PC-9 (cell line): ENCODE measurements at regions not wholly inside any gene's neighbourhood (a gene's known extent, or its start where the extent isn't known, plus 50 kb on each side); places are given as distances from the start of the nearest gene placed in this dataset.

Source experiments
- BruUV-seq: library from RNA; stranded (reverse); fragments of 400-500 nt; replicated peaks from 2 replicates; lab custom pipeline; 2021; lab: Mats Ljungman, UMichigan
- CTCF ChIA-PET: fragments of 300-600 bp; sonication (Branson Sonifier 250); formaldehyde crosslinking; loops from one replicate; lab custom pipeline; 2022; ENCODE audit warnings: antibody characterized with exemption; lab: Charles Lee
- POLR2A ChIA-PET: fragments of 300-600 bp; sonication (Branson Sonifier 250); formaldehyde crosslinking; loops from one replicate; lab custom pipeline; 2022; ENCODE audit warnings: antibody characterized with exemption; ENCODE audit not compliant: unreplicated experiment; lab: Charles Lee
- DNase-seq, 2 experiments: peaks; one replicate each; pipeline versions ENCODE4 v3.0.0 to v3.0.0-alpha.2; 2015 to 2022; ENCODE audit warnings: mixed read lengths in 1 of 2
- H2AFZ ChIP-seq: fragments of 200-600 bp; sonication (generic); 2 replicates; pipeline ENCODE4 v1.8.1; 2017; ENCODE audit warnings: antibody characterized with exemption
- H3F3A ChIP-seq: fragments of 200-600 bp; sonication (generic); 2 replicates; pipeline ENCODE4 v1.8.1; 2017; ENCODE audit warnings: antibody characterized with exemption, mild to moderate bottlenecking, low read depth; ENCODE audit not compliant: insufficient read depth
- H3K27ac ChIP-seq: fragments of 200-600 bp; sonication (generic); 2 replicates; pipeline ENCODE4 v1.6.1; 2016; ENCODE audit warnings: mixed run types
- H3K27me3 ChIP-seq: fragments of 200-600 bp; sonication (generic); 2 replicates; pipeline ENCODE4 v1.6.1; 2016; ENCODE audit warnings: low read depth, mixed run types; ENCODE audit not compliant: insufficient read depth
- H3K36me3 ChIP-seq: fragments of 200-600 bp; sonication (generic); 2 replicates; pipeline ENCODE4 v1.6.1; 2016; ENCODE audit warnings: low read depth, mixed run types
- H3K4me1 ChIP-seq: fragments of 200-600 bp; sonication (generic); replicated peaks from 2 replicates; pipeline ENCODE4 v1.6.1; 2016; ENCODE audit warnings: mixed run types; ENCODE audit not compliant: insufficient read depth
- H3K4me2 ChIP-seq: fragments of 200-600 bp; sonication (generic); 2 replicates; pipeline ENCODE4 v1.6.1; 2017; ENCODE audit warnings: mixed run types
- H3K4me3 ChIP-seq: fragments of 200-600 bp; sonication (generic); 2 replicates; pipeline ENCODE4 v1.6.1; 2016; ENCODE audit warnings: mixed run types
- H3K79me2 ChIP-seq: fragments of 200-600 bp; sonication (generic); 2 replicates; pipeline ENCODE4 v1.6.1; 2017; ENCODE audit warnings: low read depth, mixed run types
- H3K9me2 ChIP-seq: fragments of 200-600 bp; sonication (generic); 2 replicates; pipeline ENCODE4 v1.8.1; 2017; ENCODE audit warnings: mild to moderate bottlenecking; ENCODE audit not compliant: insufficient read depth
- H3K9me3 ChIP-seq: fragments of 200-600 bp; sonication (generic); 2 replicates; pipeline ENCODE4 v1.8.1; 2016; ENCODE audit warnings: low read depth; ENCODE audit not compliant: insufficient read depth
- H4K20me1 ChIP-seq: fragments of 200-600 bp; sonication (generic); 2 replicates; pipeline ENCODE4 v1.8.1; 2017; ENCODE audit not compliant: insufficient read depth
- CTCF ChIP-seq: fragments of 200-600 bp; sonication (generic); conservative IDR thresholded peaks from 2 replicates; pipeline ENCODE4 v1.6.1; 2017; ENCODE audit warnings: mixed run types, antibody characterized with exemption, mild to moderate bottlenecking, moderate library complexity
- EZH2 ChIP-seq: fragments of 200-600 bp; sonication (generic); IDR thresholded peaks from 2 replicates; pipeline ENCODE4 v1.8.0; 2017; ENCODE audit warnings: antibody characterized with exemption, low read depth
- intact Hi-C: fragments of 100-400 bp; cut with micrococcal nuclease; formaldehyde crosslinking; loops from one replicate; pipeline ENCODE4 v1.10.0; 2022; ENCODE audit not compliant: unreplicated experiment

DNA sequence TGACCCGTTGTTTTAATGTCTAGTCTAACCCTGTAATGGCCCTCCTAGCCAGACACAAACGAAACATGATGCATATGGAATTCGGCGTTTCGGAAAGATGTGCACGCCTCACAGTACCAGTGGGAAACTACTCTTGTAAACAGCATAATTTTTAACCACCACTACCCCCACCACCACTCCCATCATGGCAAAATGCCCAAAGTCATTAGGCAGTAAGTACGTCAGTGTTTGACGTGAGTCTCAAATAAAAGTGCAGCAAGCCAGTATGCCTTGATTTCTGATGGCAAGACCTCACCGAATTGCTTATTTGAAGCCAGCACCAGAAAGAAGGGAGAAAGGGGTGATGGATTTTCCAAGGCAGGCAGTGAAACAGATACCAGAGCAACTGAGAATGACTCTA, 71.4 kb downstream of the ADRB2 start:
- Histone ChIP-seq H2AFZ (no peak overlapping the region), H3K4me2 (no peak overlapping the region), H3K9me3 (peaks cover 40% of the 10 kb centered on the region), H4K20me1 (no peaks in the 10 kb centered on the region), H3K36me3 (no peaks in the 10 kb centered on the region), H3K27me3 (no peaks in the 10 kb centered on the region), H3F3A (no peaks in the 10 kb centered on the region), H3K27ac (no peak overlapping the region), H3K79me2 (no peaks in the 10 kb centered on the region), H3K4me3 (no peak overlapping the region), H3K4me1 (no peaks in the 10 kb centered on the region), H3K9me2 (no peaks in the 10 kb centered on the region)
- no peak for DNase-seq
- ChIA-PET CTCF (no interaction called here), POLR2A (no interaction called here)
- TF ChIP-seq CTCF: no peak
- TF ChIP-seq EZH2: no peak
- intact Hi-C loops: no loop called here
- no TSS peak for BruUV-seq

DNA sequence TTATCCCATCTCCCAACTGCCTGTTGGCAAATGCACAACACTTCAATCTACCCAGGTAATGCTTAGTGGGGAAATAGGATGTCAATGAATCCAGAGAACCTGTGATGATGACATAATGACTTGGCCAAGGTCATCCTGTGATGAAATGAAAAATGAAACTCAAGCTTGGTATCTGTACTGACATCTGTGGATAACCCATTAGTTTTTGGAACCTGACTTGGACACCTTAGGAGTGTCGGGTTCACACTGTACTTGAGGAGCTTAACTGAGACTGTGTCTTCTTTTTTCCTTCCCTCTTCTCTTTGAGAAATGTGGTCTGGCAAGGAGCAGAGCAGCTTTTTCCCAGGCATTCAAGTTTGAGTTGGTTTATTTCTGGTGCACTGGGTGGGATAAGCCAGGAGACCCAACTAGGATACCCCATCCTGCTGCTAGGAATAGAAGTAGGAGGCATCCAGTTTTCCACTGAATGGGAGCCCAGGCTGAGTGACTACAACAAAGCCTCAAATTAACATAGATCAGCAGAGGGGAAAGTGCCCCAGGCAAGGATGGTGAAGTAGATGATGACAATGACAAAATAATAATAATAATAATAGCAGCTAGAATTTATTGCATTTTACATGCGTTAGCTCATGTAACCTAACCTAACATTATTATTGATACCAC, 72.1 kb downstream of the ADRB2 start:
- no peaks in the 10 kb centered on the region for H3K36me3 ChIP-seq
- POLR2A ChIA-PET: interaction anchor here (0.6 kb wide), 1 partner anchor 562 kb away, joined by 6 read pairs; no protein-coding TSS in a partner anchor
- no peak for DNase-seq
- BruUV-seq: no TSS peak
- no peaks in the 10 kb centered on the region for H3K9me2 ChIP-seq
- no peaks in the 10 kb centered on the region for H3F3A ChIP-seq
- CTCF ChIA-PET: no interaction called here
- no peak overlapping the region for H3K4me3 ChIP-seq
- no peak for TF ChIP-seq CTCF
- H3K27me3 ChIP-seq: no peaks in the 10 kb centered on the region
- peaks cover 33% of the 10 kb centered on the region for H3K9me3 ChIP-seq
- H3K4me1 ChIP-seq: no peaks in the 10 kb centered on the region
- intact Hi-C loops: no loop called here
- H2AFZ ChIP-seq: no peak overlapping the region
- no peak overlapping the region for H3K27ac ChIP-seq
- H4K20me1 ChIP-seq: no peaks in the 10 kb centered on the region
- H3K4me2 ChIP-seq: no peak overlapping the region
- H3K79me2 ChIP-seq: no peaks in the 10 kb centered on the region

DNA sequence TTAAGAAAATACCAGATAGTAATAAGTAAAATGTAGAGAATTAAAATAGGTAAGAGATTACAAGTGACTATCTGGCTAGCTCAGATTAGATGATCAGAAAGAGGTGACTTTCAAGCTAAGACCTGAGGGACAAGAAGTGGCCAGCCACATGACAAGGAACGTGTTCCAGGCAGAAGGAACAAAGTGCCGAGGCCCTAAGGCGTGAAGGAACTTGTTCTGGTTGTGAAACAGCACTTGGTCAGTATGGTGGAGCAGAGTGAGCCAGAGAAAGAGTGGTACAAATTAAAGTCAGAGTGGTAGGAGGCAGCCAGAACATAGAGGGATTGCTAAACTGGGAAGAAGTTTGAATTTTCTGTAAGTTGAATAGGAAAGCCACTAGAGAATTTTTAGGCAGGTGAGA, 73.6 kb downstream of the ADRB2 start:
- no peak overlapping the region for H3K4me2 ChIP-seq
- H3K36me3 ChIP-seq: no peaks in the 10 kb centered on the region
- ChIA-PET POLR2A (interaction anchor here (0.7 kb wide), 1 partner anchor 37 kb away, joined by 6 read pairs; no protein-coding TSS in a partner anchor), CTCF (no interaction called here)
- no peak overlapping the region for H3K4me3 ChIP-seq
- H4K20me1 ChIP-seq: no peaks in the 10 kb centered on the region
- H3K27ac ChIP-seq: no peak overlapping the region
- no peaks in the 10 kb centered on the region for H3K4me1 ChIP-seq
- no peaks in the 10 kb centered on the region for H3K9me2 ChIP-seq
- intact Hi-C loops: no loop called here
- no peak overlapping the region for H2AFZ ChIP-seq
- no peaks in the 10 kb centered on the region for H3K79me2 ChIP-seq
- H3K9me3 ChIP-seq: peaks cover 19% of the 10 kb centered on the region
- BruUV-seq: no TSS peak
- no peaks in the 10 kb centered on the region for H3K27me3 ChIP-seq
- TF ChIP-seq EZH2 (no peak), CTCF (no peak)
- no peaks in the 10 kb centered on the region for H3F3A ChIP-seq
- no peak for DNase-seq
